Effector memory CD4-positive, alpha-beta T cell (primary cell): ENCODE measurements at regions not wholly inside any gene's neighbourhood (a gene's known extent, or its start where the extent isn't known, plus 50 kb on each side); places are given as distances from the start of the nearest gene placed in this dataset.
A peak's percentile ranks its signal among the peaks of the same experiment; 100 is the strongest.
"Not testable (repeated sequence)": the region's sequence is repeated elsewhere in the genome, so short reads cannot be mapped to it uniquely, and the experiment has no call there.

Source experiments
- DNase-seq, 3 donors: peaks; one replicate each; pipeline ENCODE4 v3.0.0-alpha.2; 2020
- H3K27ac ChIP-seq: 2 replicates; pipeline ENCODE4 v1.7.0; 2013; ENCODE audit warnings: mild to moderate bottlenecking, low read length, moderate library complexity; ENCODE audit not compliant: insufficient read depth, poor library complexity, severe bottlenecking
- H3K27me3 ChIP-seq: replicated peaks from 2 replicates; pipeline ENCODE4 v1.7.0; 2013; ENCODE audit warnings: mild to moderate bottlenecking, low read length; ENCODE audit not compliant: insufficient read depth, control insufficient read depth, poor library complexity, severe bottlenecking
- H3K36me3 ChIP-seq: 2 replicates; pipeline ENCODE4 v1.7.0; 2013; ENCODE audit warnings: mild to moderate bottlenecking, low read length, moderate library complexity; ENCODE audit not compliant: control insufficient read depth, insufficient read depth
- H3K4me1 ChIP-seq: 2 replicates; pipeline ENCODE4 v1.7.0; 2013; ENCODE audit warnings: low read length, mild to moderate bottlenecking; ENCODE audit not compliant: control insufficient read depth, insufficient read depth, poor library complexity, severe bottlenecking
- H3K4me3 ChIP-seq: 2 replicates; pipeline ENCODE4 v1.7.0; 2013; ENCODE audit warnings: low read length, low read depth, mild to moderate bottlenecking; ENCODE audit not compliant: insufficient read depth, poor library complexity, severe bottlenecking
- H3K9me3 ChIP-seq: 2 replicates; pipeline ENCODE4 v1.7.0; 2013; ENCODE audit warnings: mild to moderate bottlenecking, low read length, moderate library complexity; ENCODE audit not compliant: control insufficient read depth

DNA sequence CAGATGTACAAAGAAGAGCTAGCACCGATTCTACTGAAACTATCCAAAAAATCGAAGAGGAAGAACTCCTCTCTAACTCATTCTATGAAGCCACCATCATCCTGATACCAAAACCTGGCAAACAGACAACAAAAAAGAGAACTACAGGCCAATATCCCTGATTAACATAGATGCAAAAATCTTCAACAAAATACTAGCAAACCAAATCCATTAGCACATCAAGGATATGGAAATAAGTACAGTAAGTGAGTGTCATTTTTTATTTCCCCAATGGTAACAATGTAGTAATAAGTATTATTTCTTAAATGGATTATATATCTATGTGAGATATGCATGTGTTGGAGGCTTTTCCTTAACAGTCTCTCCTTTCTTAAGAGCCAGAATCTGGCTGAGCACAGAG is 134.5 kb upstream of the SMLR1 start:
- Histone ChIP-seq H3K9me3 (no peaks in the 10 kb centered on the region), H3K36me3 (no peaks in the 10 kb centered on the region), H3K27ac (no peak overlapping the region), H3K4me1 (no peaks in the 10 kb centered on the region), H3K27me3 (no peaks in the 10 kb centered on the region), H3K4me3 (no peak overlapping the region)
- DNase-seq: no peak

DNA sequence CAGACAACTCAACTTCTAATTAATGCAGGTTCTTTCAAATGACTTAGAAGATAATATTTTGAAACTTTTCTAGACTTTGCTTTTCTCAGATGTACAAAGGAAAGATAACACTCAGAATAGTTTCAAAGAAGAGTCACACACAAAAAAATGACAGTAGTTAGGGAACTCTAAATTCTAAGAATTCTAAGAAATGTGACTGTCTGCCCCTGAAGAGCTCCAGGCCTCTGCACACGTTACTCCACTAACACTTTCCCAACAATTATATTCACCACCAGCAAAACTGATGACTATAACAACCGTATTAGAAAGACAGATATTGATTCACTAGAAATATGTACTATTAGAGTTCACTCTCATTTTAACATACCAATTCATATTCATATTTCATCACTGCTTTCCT is 133.3 kb upstream of the SMLR1 start:
- no peak overlapping the region for H3K27ac ChIP-seq
- no peaks in the 10 kb centered on the region for H3K9me3 ChIP-seq
- no peaks in the 10 kb centered on the region for H3K27me3 ChIP-seq
- no peak for DNase-seq
- H3K4me1 ChIP-seq: no peaks in the 10 kb centered on the region
- no peaks in the 10 kb centered on the region for H3K36me3 ChIP-seq
- no peak overlapping the region for H3K4me3 ChIP-seq

- H3K27me3 ChIP-seq: no peaks in the 10 kb centered on the region
- no peak overlapping the region for H3K27ac ChIP-seq
- no peak overlapping the region for H3K4me3 ChIP-seq
- H3K36me3 ChIP-seq: no peaks in the 10 kb centered on the region
- H3K9me3 ChIP-seq: no peaks in the 10 kb centered on the region
- no peaks in the 10 kb centered on the region for H3K4me1 ChIP-seq
- no peak for DNase-seq
These were observed 132.6 kb upstream of the SMLR1 start for GRCh38 chr6:130694606-130695005.

- Histone ChIP-seq H3K36me3 (no peaks in the 10 kb centered on the region), H3K4me1 (peaks cover 5% of the 10 kb centered on the region), H3K9me3 (no peaks in the 10 kb centered on the region), H3K4me3 (no peak overlapping the region), H3K27me3 (no peaks in the 10 kb centered on the region), H3K27ac (no peak overlapping the region)
- DNase-seq: no peak
These were observed 130.4 kb upstream of the SMLR1 start for GRCh38 chr6:130696806-130697205.

DNA sequence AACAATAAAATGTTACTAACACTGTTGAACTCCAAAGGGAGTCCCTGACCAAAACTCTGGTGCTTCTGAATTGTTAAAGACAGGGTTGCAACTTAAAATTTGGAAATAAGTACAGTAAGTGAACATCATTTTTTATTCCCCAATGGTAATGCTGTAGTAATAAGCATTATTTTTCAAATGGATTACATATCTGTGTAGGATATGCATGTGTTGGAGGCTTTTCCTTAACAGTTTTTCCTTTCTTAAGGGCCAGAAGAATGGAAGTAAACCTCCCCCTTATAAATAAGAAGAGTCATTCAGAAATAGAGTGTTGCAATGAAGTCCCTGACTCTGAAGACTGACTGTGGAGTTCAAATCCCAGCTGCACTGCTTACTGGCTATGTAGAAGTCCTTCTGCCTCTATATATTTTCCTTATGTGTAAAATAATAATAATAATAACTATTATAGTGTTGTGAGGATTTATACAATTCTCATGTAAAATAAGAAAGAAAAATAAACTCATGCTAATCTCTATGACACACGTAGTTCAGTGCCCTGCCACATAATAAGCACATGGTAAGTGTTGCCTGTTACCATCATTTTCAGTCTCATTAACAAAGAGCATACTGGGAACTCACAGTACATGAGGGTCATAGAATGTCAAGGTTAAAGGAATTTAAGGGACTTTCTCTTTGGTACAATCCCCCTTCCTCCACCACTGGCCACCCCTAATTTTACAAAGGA is 129.8 kb upstream of the SMLR1 start:
- H3K9me3 ChIP-seq: no peaks in the 10 kb centered on the region
- no peak overlapping the region for H3K27ac ChIP-seq
- no peak overlapping the region for H3K4me3 ChIP-seq
- H3K27me3 ChIP-seq: no peaks in the 10 kb centered on the region
- H3K36me3 ChIP-seq: no peaks in the 10 kb centered on the region
- DNase-seq: no peak
- H3K4me1 ChIP-seq: peaks cover 11% of the 10 kb centered on the region

DNA sequence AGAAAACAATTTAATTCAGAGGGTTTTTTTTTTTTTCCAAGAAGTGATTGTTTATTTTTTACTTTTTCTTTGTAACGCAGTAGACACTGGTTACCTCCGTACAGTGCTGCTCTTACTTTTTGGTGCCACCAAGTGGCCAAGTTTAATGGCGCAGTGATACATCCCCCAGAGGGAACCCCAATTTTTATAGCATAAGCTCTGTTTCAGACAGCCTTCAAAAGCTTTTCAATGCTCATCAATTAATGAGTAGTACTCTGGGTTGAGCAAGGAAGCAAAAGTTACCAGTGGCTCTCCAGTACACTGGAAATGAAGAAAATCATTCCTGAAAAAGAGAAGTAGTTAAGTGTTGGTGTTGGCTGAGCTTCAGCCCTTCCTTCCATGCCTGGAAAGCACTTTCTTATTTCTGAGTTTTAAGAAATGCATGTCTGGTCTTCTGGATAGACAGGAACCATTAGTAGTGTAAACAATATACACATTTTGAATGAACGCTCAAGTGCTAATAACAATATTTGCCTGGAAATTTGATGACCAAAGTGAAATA is 129.1 kb upstream of the SMLR1 start:
- H3K4me1 ChIP-seq: peaks cover 11% of the 10 kb centered on the region
- H3K36me3 ChIP-seq: no peaks in the 10 kb centered on the region
- no peak overlapping the region for H3K27ac ChIP-seq
- H3K9me3 ChIP-seq: no peaks in the 10 kb centered on the region
- H3K4me3 ChIP-seq: no peak overlapping the region
- H3K27me3 ChIP-seq: no peaks in the 10 kb centered on the region
- peak in 2 of 3 donors; percentile 3 to 22 for DNase-seq

DNA sequence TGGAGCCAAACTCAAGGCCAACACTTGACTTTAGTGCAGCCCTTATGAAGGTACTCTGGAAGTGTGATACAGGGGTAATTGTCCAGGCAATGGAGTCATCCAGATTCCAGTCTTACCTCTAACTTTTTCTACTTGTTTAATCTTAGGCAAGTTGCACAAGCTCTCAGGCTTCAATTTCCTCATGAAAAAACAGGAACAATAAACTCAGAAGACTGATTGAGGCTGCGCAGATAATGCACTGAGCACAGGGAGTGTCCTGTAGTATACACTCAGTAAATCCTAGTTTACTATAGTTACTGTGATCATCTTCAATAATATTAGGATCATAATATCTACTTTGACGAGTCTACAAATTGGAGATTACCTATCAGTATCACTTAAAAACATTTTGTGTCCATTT is 127.5 kb upstream of the SMLR1 start:
- Histone ChIP-seq H3K36me3 (no peaks in the 10 kb centered on the region), H3K4me3 (no peak overlapping the region), H3K27ac (no peak overlapping the region), H3K4me1 (peaks cover 11% of the 10 kb centered on the region), H3K27me3 (no peaks in the 10 kb centered on the region), H3K9me3 (no peaks in the 10 kb centered on the region)
- DNase-seq: no peak

- Histone ChIP-seq H3K4me1 (peaks cover 11% of the 10 kb centered on the region), H3K36me3 (no peaks in the 10 kb centered on the region), H3K27ac (no peak overlapping the region), H3K9me3 (no peaks in the 10 kb centered on the region), H3K4me3 (no peak overlapping the region), H3K27me3 (no peaks in the 10 kb centered on the region)
- DNase-seq: no peak
These were observed 126.8 kb upstream of the SMLR1 start for GRCh38 chr6:130700397-130700796.

DNA sequence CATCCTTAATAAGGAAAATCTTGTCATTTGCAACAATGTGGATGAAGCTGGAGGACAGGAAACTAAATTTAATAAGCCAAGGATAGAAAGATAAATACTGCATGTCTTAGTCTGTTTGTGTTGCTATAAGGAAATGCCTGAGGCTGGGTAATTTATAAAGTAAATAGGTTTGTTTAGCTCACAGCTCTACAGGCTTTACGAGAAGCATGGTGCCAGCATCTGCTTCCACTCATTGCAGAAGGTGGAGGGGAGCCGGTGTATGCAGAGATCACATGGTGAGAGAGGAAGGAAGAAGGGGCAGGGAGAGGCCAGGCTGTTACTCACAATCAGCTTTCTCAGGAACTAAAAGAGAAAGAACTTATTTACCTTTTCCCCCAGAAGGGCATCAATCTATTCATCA is 118.9 kb upstream of the SMLR1 start:
- DNase-seq: no peak
- H3K4me3 ChIP-seq: no peak overlapping the region

GRCh38 chr6:130711641-130712040 is 115.6 kb upstream of the SMLR1 start:
- not testable (repeated sequence) for DNase-seq, H3K27ac ChIP-seq, H3K36me3 ChIP-seq, H3K9me3 ChIP-seq, H3K27me3 ChIP-seq, H3K4me1 ChIP-seq, H3K4me3 ChIP-seq

More for the DNA sequence above, 118.9 kb upstream of the SMLR1 start:
- Histone ChIP-seq H3K4me1 (peaks cover 3% of the 10 kb centered on the region), H3K27me3 (no peaks in the 10 kb centered on the region), H3K36me3 (no peaks in the 10 kb centered on the region), H3K27ac (no peak overlapping the region), H3K9me3 (no peaks in the 10 kb centered on the region)
